HCT116 (cell line): ENCODE measurements at regions not wholly inside any gene's neighbourhood (a gene's known extent, or its start where the extent isn't known, plus 50 kb on each side); places are given as distances from the start of the nearest gene placed in this dataset.

ENCODE experiments used
- ATAC-seq: fragments of 200-7000 bp; cut with Tn5 transposase; 2 replicates; pipeline ENCODE4 v1.9.1; 2020; ENCODE audit warnings: mild to moderate bottlenecking, moderate library complexity
- BruUV-seq: library from RNA; stranded (reverse); fragments of 400-500 nt; replicated peaks from 2 replicates; lab custom pipeline; 2021; lab: Mats Ljungman, UMichigan
- CTCF ChIA-PET: fragments of 300-600 bp; sonication (Branson Sonifier 250); formaldehyde crosslinking; loops from one replicate; lab custom pipeline; 2021; ENCODE audit warnings: antibody characterized with exemption; lab: Charles Lee
- POLR2A ChIA-PET: fragments of 300-600, 350-600 bp; sonication (Branson Sonifier 250); formaldehyde crosslinking; loops from one replicate; lab custom pipeline; 2021; ENCODE audit warnings: antibody characterized with exemption; lab: Charles Lee
- RAD21 ChIA-PET, 2 experiments: fragments of 300-600 bp; sonication (Branson Sonifier 250); formaldehyde crosslinking; loops; one replicate each; lab custom pipeline; 2023; ENCODE audit warnings: low total read pairs in 2 of 2; ENCODE audit not compliant: uncharacterized antibody in 2 of 2, unreplicated experiment in 2 of 2, low non-redundant PET in 1 of 2; lab: Charles Lee
- DNase-seq: peaks from one replicate; pipeline ENCODE4 v3.0.0-alpha.2; 2010; ENCODE audit warnings: low read depth, low spot score
- H2AFZ ChIP-seq: fragments of 200-600 bp; shearing (Covaris generic), sonication (generic); 2 replicates; pipeline ENCODE4 v1.6.1; 2017; ENCODE audit warnings: low read depth, mixed run types, mixed read lengths, antibody characterized with exemption, low read length; ENCODE audit not compliant: poor library complexity, severe bottlenecking
- H3K27ac ChIP-seq: 2 replicates; pipeline ENCODE4 v1.5.1; 2012; ENCODE audit warnings: low read depth, low read length
- H3K27me3 ChIP-seq: fragments of 200-600 bp; sonication (generic); 2 replicates; pipeline ENCODE4 v1.6.1; 2016; ENCODE audit warnings: mixed run types, low read length, mixed read lengths; ENCODE audit not compliant: insufficient read depth
- H3K36me3 ChIP-seq, 2 experiments: fragments of 200-500 bp in 1 of 2; fragments of 200-600 bp in 1 of 2; sonication (Bioruptor generic) in 1 of 2; sonication (generic) in 1 of 2; 2 replicates each; pipeline versions ENCODE4 v1.5.1 to v1.6.1; 2014 to 2016; ENCODE audit warnings: low read length in 2 of 2, inconsistent platforms in 1 of 2, mixed read lengths in 1 of 2, mixed run types in 1 of 2; ENCODE audit not compliant: insufficient read depth in 2 of 2, control insufficient read depth in 1 of 2
- H3K4me1 ChIP-seq, 2 experiments: fragments of 200-600 bp in 1 of 2; sonication (generic) in 1 of 2; 2 replicates each; pipeline versions ENCODE4 v1.5.1 to v1.6.1; 2012 to 2017; ENCODE audit warnings: low read length in 2 of 2, inconsistent platforms in 1 of 2, mild to moderate bottlenecking in 1 of 2, mixed read lengths in 1 of 2, mixed run types in 1 of 2, moderate library complexity in 1 of 2; ENCODE audit not compliant: insufficient read depth in 2 of 2, control insufficient read depth in 1 of 2
- H3K4me2 ChIP-seq: fragments of 200-600 bp; sonication (generic); 2 replicates; pipeline ENCODE4 v1.6.1; 2017; ENCODE audit warnings: mixed run types, low read length, mixed read lengths
- H3K4me3 ChIP-seq, 2 experiments: fragments of 200-600 bp in 1 of 2; sonication (generic) in 1 of 2; replicated peaks in 1 of 2; 2 replicates each; pipeline ENCODE4 v1.5.1; 2011 to 2016; ENCODE audit warnings: low read length in 2 of 2, control low read depth in 1 of 2, low read depth in 1 of 2, mild to moderate bottlenecking in 1 of 2, mixed read lengths in 1 of 2, mixed run types in 1 of 2
- H3K79me2 ChIP-seq: fragments of 200-600 bp; sonication (generic); 2 replicates; pipeline ENCODE4 v1.6.1; 2017; ENCODE audit warnings: mild to moderate bottlenecking, mixed run types, low read length, moderate library complexity, mixed read lengths; ENCODE audit not compliant: insufficient read depth
- H3K9ac ChIP-seq: fragments of 200-600 bp; sonication (generic); 2 replicates; pipeline ENCODE4 v1.6.1; 2016; ENCODE audit warnings: low read length, mixed read lengths
- H3K9me2 ChIP-seq: fragments of 200-600 bp; sonication (generic), shearing (Covaris generic); 2 replicates; pipeline ENCODE4 v1.6.1; 2017; ENCODE audit warnings: mixed run types, mild to moderate bottlenecking, moderate library complexity; ENCODE audit not compliant: insufficient read depth
- H3K9me3 ChIP-seq, 2 experiments: fragments of 200-500 bp in 1 of 2; fragments of 200-600 bp in 1 of 2; sonication (Bioruptor generic) in 1 of 2; sonication (generic) in 1 of 2; 2 replicates each; pipeline ENCODE4 v1.6.1; 2014 to 2017; ENCODE audit warnings: low read length in 2 of 2, mixed read lengths in 2 of 2, inconsistent platforms in 1 of 2, low read depth in 1 of 2, mild to moderate bottlenecking in 1 of 2, mixed run types in 1 of 2, moderate library complexity in 1 of 2; ENCODE audit not compliant: control insufficient read depth in 1 of 2, insufficient read depth in 1 of 2
- H4K20me1 ChIP-seq: fragments of 200-600 bp; sonication (generic), shearing (Covaris generic); 2 replicates; pipeline ENCODE4 v1.6.1; 2017; ENCODE audit warnings: mixed run types, mild to moderate bottlenecking, moderate library complexity; ENCODE audit not compliant: insufficient read depth
- CEBPB ChIP-seq: IDR thresholded peaks from 2 replicates; pipeline ENCODE4 v1.6.1; 2012; ENCODE audit warnings: low read depth
- EGR1 ChIP-seq: IDR thresholded peaks from 2 replicates; pipeline ENCODE4 v1.6.1; 2012; ENCODE audit warnings: low read depth
- EZH2 ChIP-seq: fragments of 200-600 bp; sonication (generic); IDR thresholded peaks from 2 replicates; pipeline ENCODE4 v1.6.1; 2017; ENCODE audit warnings: antibody characterized with exemption, mixed run types
- JUND ChIP-seq: IDR thresholded peaks from 2 replicates; pipeline ENCODE4 v1.6.1; 2012
- POLR2A ChIP-seq: IDR thresholded peaks from 2 replicates; pipeline ENCODE4 v1.7.0; 2011; ENCODE audit warnings: borderline replicate concordance; ENCODE audit not compliant: insufficient read depth, insufficient read length; ENCODE audit errors: extremely low read depth
- SIN3A ChIP-seq: IDR thresholded peaks from 2 replicates; pipeline ENCODE4 v1.6.1; 2012; ENCODE audit warnings: low read depth
- SRF ChIP-seq: IDR thresholded peaks from 2 replicates; pipeline ENCODE4 v1.6.1; 2012; ENCODE audit warnings: low read depth
- ZFX ChIP-seq: fragments of 450-650 bp; IDR thresholded peaks from 2 replicates; pipeline ENCODE4 v1.6.1; 2017
- intact Hi-C: fragments of 100-400 bp; cut with micrococcal nuclease; formaldehyde crosslinking; loops from 2 replicates; pipeline ENCODE4 v1.10.0; 2022
- TF ChIP-seq, protein P1 (sequence below): IDR thresholded peaks from 2 replicates; pipeline ENCODE4 v1.6.1; 2011; ENCODE audit warnings: mild to moderate bottlenecking, low read length, moderate library complexity; ENCODE audit not compliant: insufficient replicate concordance; ENCODE audit errors: extremely low read depth
- TF ChIP-seq, protein P2 (sequence below): IDR thresholded peaks from 2 replicates; pipeline ENCODE4 v1.6.1; 2012; ENCODE audit warnings: low read depth

DNA sequence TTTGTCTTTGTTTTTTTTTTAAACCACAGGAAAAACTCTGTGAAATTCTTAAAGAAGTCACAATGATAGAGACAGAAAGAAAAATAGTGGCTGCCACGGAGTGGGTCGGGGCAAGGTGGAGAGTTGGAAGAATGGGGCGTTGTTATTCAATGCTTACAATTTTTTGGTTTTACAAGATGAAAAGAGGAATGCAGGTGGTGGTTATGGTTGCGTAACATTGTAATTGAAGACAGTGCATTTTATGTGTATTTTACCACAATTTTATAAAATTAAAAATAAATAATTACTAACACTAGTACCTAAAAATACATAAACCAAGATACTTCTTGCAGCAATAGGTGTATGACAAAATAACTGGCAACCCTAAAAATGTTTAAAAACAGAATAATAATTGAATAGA lies 76.9 kb upstream of the VOPP1 start:
- H3K27me3 ChIP-seq: 0 out of 2 replicates have a peak, but pooled peaks cover 2% of the 10 kb centered on the region
- no TSS peak for BruUV-seq
- TF ChIP-seq EGR1 (no peak), CEBPB (no peak), ZFX (no peak), SIN3A (no peak), JUND (no peak), EZH2 (no peak), POLR2A (no peak), SRF (no peak)
- TF ChIP-seq, protein P1, sequence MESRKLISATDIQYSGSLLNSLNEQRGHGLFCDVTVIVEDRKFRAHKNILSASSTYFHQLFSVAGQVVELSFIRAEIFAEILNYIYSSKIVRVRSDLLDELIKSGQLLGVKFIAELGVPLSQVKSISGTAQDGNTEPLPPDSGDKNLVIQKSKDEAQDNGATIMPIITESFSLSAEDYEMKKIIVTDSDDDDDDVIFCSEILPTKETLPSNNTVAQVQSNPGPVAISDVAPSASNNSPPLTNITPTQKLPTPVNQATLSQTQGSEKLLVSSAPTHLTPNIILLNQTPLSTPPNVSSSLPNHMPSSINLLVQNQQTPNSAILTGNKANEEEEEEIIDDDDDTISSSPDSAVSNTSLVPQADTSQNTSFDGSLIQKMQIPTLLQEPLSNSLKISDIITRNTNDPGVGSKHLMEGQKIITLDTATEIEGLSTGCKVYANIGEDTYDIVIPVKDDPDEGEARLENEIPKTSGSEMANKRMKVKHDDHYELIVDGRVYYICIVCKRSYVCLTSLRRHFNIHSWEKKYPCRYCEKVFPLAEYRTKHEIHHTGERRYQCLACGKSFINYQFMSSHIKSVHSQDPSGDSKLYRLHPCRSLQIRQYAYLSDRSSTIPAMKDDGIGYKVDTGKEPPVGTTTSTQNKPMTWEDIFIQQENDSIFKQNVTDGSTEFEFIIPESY: no peak
- TF ChIP-seq, protein P2, sequence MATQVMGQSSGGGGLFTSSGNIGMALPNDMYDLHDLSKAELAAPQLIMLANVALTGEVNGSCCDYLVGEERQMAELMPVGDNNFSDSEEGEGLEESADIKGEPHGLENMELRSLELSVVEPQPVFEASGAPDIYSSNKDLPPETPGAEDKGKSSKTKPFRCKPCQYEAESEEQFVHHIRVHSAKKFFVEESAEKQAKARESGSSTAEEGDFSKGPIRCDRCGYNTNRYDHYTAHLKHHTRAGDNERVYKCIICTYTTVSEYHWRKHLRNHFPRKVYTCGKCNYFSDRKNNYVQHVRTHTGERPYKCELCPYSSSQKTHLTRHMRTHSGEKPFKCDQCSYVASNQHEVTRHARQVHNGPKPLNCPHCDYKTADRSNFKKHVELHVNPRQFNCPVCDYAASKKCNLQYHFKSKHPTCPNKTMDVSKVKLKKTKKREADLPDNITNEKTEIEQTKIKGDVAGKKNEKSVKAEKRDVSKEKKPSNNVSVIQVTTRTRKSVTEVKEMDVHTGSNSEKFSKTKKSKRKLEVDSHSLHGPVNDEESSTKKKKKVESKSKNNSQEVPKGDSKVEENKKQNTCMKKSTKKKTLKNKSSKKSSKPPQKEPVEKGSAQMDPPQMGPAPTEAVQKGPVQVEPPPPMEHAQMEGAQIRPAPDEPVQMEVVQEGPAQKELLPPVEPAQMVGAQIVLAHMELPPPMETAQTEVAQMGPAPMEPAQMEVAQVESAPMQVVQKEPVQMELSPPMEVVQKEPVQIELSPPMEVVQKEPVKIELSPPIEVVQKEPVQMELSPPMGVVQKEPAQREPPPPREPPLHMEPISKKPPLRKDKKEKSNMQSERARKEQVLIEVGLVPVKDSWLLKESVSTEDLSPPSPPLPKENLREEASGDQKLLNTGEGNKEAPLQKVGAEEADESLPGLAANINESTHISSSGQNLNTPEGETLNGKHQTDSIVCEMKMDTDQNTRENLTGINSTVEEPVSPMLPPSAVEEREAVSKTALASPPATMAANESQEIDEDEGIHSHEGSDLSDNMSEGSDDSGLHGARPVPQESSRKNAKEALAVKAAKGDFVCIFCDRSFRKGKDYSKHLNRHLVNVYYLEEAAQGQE: no peak
- H3K4me3 ChIP-seq: no peak overlapping the region
- no peaks in the 10 kb centered on the region for H4K20me1 ChIP-seq
- no peak overlapping the region for H2AFZ ChIP-seq
- H3K9ac ChIP-seq: no peak overlapping the region
- H3K9me3 ChIP-seq: no peaks in the 10 kb centered on the region
- RAD21 ChIA-PET: no interaction called here
- no peaks in the 10 kb centered on the region for H3K9me2 ChIP-seq
- no peak for DNase-seq
- no peaks in the 10 kb centered on the region for H3K4me1 ChIP-seq
- intact Hi-C loops: loop anchor here (10.0 kb wide), 1 partner anchor 356 kb away; no protein-coding TSS in a partner anchor
- H3K36me3 ChIP-seq: no peaks in the 10 kb centered on the region
- H3K27ac ChIP-seq: no peak overlapping the region
- CTCF ChIA-PET: no interaction called here
- H3K4me2 ChIP-seq: no peak overlapping the region
- no peaks in the 10 kb centered on the region for H3K79me2 ChIP-seq
- POLR2A ChIA-PET: no interaction called here
- ATAC-seq: no peak
